ENCODE measurements at regions not wholly inside any gene's neighbourhood (a gene's known extent, or its start where the extent isn't known, plus 50 kb on each side); places are given as distances from the start of the nearest gene placed in this dataset.

- ChIA-PET POLR2A (ENCODE audit: low non-redundant PET) (no interaction called here), CTCF (interaction anchor here (0.7 kb wide), 1 partner anchor 663 kb away, joined by 3 read pairs; no protein-coding TSS in a partner anchor)
- TF ChIP-seq CTCF (conservative IDR thresholded peaks at IDR 0.05; ENCODE audit: low read depth): peak; percentile 53
- H3K27ac ChIP-seq: no peak overlapping the region
- no peak for DNase-seq (ENCODE audit: low spot score)
Observed at GRCh38 chr7:132049462-132050304, 493.3 kb upstream of the PODXL start.

- no peak for TF ChIP-seq CTCF (conservative IDR thresholded peaks at IDR 0.05; ENCODE audit: low read depth)
- no peak overlapping the region for H3K27ac ChIP-seq
- DNase-seq (ENCODE audit: low spot score): no peak
- CTCF ChIA-PET: no interaction called here
- POLR2A ChIA-PET (ENCODE audit: low non-redundant PET): no interaction called here
Observed at GRCh38 chr7:132045481-132045980, 489.1 kb upstream of the PODXL start.

GRCh38 chr7:132045002-132045401 lies 488.6 kb upstream of the PODXL start:
- ChIA-PET POLR2A (ENCODE audit: low non-redundant PET) (no interaction called here), CTCF (no interaction called here)

GRCh38 chr7:132044247-132044646 lies 487.8 kb upstream of the PODXL start:
- CTCF ChIA-PET: no interaction called here
- POLR2A ChIA-PET (ENCODE audit: low non-redundant PET): no interaction called here
- no peak for TF ChIP-seq CTCF (conservative IDR thresholded peaks at IDR 0.05; ENCODE audit: low read depth)
- no peak for DNase-seq (ENCODE audit: low spot score)
- no peak overlapping the region for H3K27ac ChIP-seq

More at GRCh38 chr7:132045002-132045401, 488.6 kb upstream of the PODXL start:
- no peak overlapping the region for H3K27ac ChIP-seq
- TF ChIP-seq CTCF (conservative IDR thresholded peaks at IDR 0.05; ENCODE audit: low read depth): no peak
- no peak for DNase-seq (ENCODE audit: low spot score)

- ChIA-PET CTCF (no interaction called here), POLR2A (ENCODE audit: low non-redundant PET) (no interaction called here)
- H3K27ac ChIP-seq: no peak overlapping the region
- DNase-seq (ENCODE audit: low spot score): no peak
- TF ChIP-seq CTCF (conservative IDR thresholded peaks at IDR 0.05; ENCODE audit: low read depth): no peak
Observed at GRCh38 chr7:132041108-132041507, 484.7 kb upstream of the PODXL start.

- peak; percentile 35 for DNase-seq (ENCODE audit: low spot score)
- no peak for TF ChIP-seq CTCF (conservative IDR thresholded peaks at IDR 0.05; ENCODE audit: low read depth)
- no peak overlapping the region for H3K27ac ChIP-seq
- ChIA-PET CTCF (no interaction called here), POLR2A (ENCODE audit: low non-redundant PET) (no interaction called here)
Observed at GRCh38 chr7:132035517-132036362, 479.3 kb upstream of the PODXL start.
